Activated naive CD4-positive, alpha-beta T cell treated with anti-CD3 and anti-CD28 coated beads, Interleukin-2, amount 50 U/mL, for 24 hours (primary cell): ENCODE measurements at regions not wholly inside any gene's neighbourhood (a gene's known extent, or its start where the extent isn't known, plus 50 kb on each side); places are given as distances from the start of the nearest gene placed in this dataset.

ENCODE experiments used
- H3K27ac Mint-ChIP-seq: one replicate; pipeline ENCODE4 v1.8.0; 2021; ENCODE audit warnings: mild to moderate bottlenecking, mixed read lengths
- H3K27me3 Mint-ChIP-seq: one replicate; pipeline ENCODE4 v1.8.0; 2021; ENCODE audit warnings: mixed read lengths
- H3K36me3 Mint-ChIP-seq: one replicate; pipeline ENCODE4 v1.8.0; 2021; ENCODE audit warnings: mixed read lengths
- H3K4me1 Mint-ChIP-seq: one replicate; pipeline ENCODE4 v1.8.0; 2021; ENCODE audit warnings: mixed read lengths
- H3K4me3 Mint-ChIP-seq: one replicate; pipeline ENCODE4 v1.8.0; 2021; ENCODE audit warnings: mild to moderate bottlenecking, mixed read lengths
- H3K9me3 Mint-ChIP-seq: one replicate; pipeline ENCODE4 v1.8.0; 2021; ENCODE audit warnings: mixed read lengths

DNA sequence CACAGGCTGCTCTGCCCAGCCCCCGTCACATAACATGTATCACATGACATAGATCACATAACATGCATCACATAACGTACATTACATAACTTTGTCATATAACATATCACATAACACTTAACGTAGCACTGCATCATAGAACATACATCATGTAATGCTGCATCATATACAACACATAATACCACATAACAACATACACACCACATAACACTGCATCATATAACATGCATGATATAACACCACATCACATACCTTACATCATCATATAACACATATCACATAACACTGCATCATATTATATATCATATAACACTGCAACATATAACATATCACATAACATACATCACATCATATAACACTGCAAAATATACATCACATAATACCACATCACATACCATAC is 83.8 kb downstream of the AXIN2 start:
- Mint-ChIP-seq H3K27me3 (no peaks in the 10 kb centered on the region), H3K4me1 (no peaks in the 10 kb centered on the region), H3K9me3 (no peaks in the 10 kb centered on the region), H3K36me3 (no peaks in the 10 kb centered on the region), H3K4me3 (no peak overlapping the region), H3K27ac (no peak overlapping the region)

GRCh38 chr17:65474660-65475059 is 86.8 kb downstream of the AXIN2 start:
- H3K4me1 Mint-ChIP-seq = no peaks in the 10 kb centered on the region
- H3K27ac Mint-ChIP-seq = no peak overlapping the region
- H3K9me3 Mint-ChIP-seq = no peaks in the 10 kb centered on the region
- H3K27me3 Mint-ChIP-seq = no peaks in the 10 kb centered on the region
- H3K4me3 Mint-ChIP-seq = no peak overlapping the region
- no peaks in the 10 kb centered on the region for H3K36me3 Mint-ChIP-seq

- H3K4me1 Mint-ChIP-seq = no peaks in the 10 kb centered on the region
- H3K9me3 Mint-ChIP-seq = no peaks in the 10 kb centered on the region
- H3K27ac Mint-ChIP-seq = no peak overlapping the region
- no peaks in the 10 kb centered on the region for H3K27me3 Mint-ChIP-seq
- no peaks in the 10 kb centered on the region for H3K36me3 Mint-ChIP-seq
- H3K4me3 Mint-ChIP-seq = no peak overlapping the region
These were observed 87.5 kb downstream of the AXIN2 start for GRCh38 chr17:65473985-65474384.

GRCh38 chr17:65473363-65473762 is 88.1 kb downstream of the AXIN2 start:
- Mint-ChIP-seq H3K27me3 (no peaks in the 10 kb centered on the region), H3K4me3 (no peak overlapping the region)

GRCh38 chr17:65472666-65473309 is 88.7 kb downstream of the AXIN2 start:
- no peaks in the 10 kb centered on the region for H3K9me3 Mint-ChIP-seq
- H3K27me3 Mint-ChIP-seq = no peaks in the 10 kb centered on the region
- H3K27ac Mint-ChIP-seq = no peak overlapping the region
- H3K4me3 Mint-ChIP-seq = no peak overlapping the region
- H3K36me3 Mint-ChIP-seq = no peaks in the 10 kb centered on the region
- H3K4me1 Mint-ChIP-seq = no peaks in the 10 kb centered on the region

More at GRCh38 chr17:65473363-65473762, 88.1 kb downstream of the AXIN2 start:
- Mint-ChIP-seq H3K27ac (no peak overlapping the region), H3K36me3 (no peaks in the 10 kb centered on the region), H3K4me1 (no peaks in the 10 kb centered on the region), H3K9me3 (no peaks in the 10 kb centered on the region)

DNA sequence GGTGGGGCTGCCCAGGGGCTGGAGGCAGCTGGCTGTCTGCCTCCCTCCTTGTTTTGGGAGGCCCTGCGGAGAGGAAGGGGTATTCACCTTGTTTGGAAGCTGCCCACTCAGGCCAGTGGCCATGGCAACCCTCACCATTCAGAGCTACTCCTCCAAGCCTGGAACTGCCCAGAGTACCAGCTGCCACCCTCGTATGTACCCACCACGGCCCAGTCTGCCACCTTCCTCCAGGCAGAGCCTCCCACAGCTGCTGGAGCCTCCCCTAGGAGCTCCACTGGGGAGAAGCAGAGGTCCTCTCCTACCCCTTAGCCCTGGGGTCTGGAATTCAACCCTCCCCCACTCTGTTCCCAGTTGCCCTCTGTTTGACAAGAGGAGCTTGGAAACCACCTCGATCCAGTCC is 90.7 kb downstream of the AXIN2 start:
- H3K4me1 Mint-ChIP-seq = no peaks in the 10 kb centered on the region
- H3K36me3 Mint-ChIP-seq = no peaks in the 10 kb centered on the region
- H3K27me3 Mint-ChIP-seq = no peaks in the 10 kb centered on the region
- H3K27ac Mint-ChIP-seq = no peak overlapping the region
- H3K9me3 Mint-ChIP-seq = no peaks in the 10 kb centered on the region
- H3K4me3 Mint-ChIP-seq = no peak overlapping the region

DNA sequence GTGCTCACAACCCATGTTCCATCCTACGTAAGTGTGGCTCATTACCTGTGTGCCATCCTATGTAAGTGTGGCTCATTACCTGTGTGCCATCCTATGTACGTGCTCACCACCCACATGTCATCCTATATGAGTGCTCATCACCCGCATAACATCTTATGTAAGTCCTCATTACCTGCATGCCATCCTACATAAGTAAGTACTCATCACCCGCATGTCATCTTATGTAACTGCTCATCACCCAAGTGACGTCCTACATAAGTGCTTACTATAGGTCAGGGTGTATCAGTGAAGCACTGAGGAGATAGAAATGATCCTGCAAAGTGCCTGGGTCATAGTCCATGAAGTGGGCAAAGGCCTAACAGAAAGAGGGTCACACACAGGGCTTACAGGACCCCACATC is 93.1 kb downstream of the AXIN2 start:
- H3K27ac Mint-ChIP-seq = no peak overlapping the region
- no peak overlapping the region for H3K4me3 Mint-ChIP-seq
- no peaks in the 10 kb centered on the region for H3K9me3 Mint-ChIP-seq
- no peaks in the 10 kb centered on the region for H3K27me3 Mint-ChIP-seq
- no peaks in the 10 kb centered on the region for H3K36me3 Mint-ChIP-seq
- no peaks in the 10 kb centered on the region for H3K4me1 Mint-ChIP-seq

GRCh38 chr17:65467156-65467555 is 94.3 kb downstream of the AXIN2 start:
- Mint-ChIP-seq H3K27me3 (no peaks in the 10 kb centered on the region), H3K27ac (no peak overlapping the region), H3K4me3 (no peak overlapping the region), H3K9me3 (no peaks in the 10 kb centered on the region), H3K4me1 (no peaks in the 10 kb centered on the region), H3K36me3 (no peaks in the 10 kb centered on the region)

- Mint-ChIP-seq H3K4me3 (no peak overlapping the region), H3K27me3 (no peaks in the 10 kb centered on the region), H3K9me3 (no peaks in the 10 kb centered on the region), H3K4me1 (no peaks in the 10 kb centered on the region), H3K27ac (no peak overlapping the region), H3K36me3 (no peaks in the 10 kb centered on the region)
These were observed 94.9 kb downstream of the AXIN2 start for GRCh38 chr17:65466547-65466946.

DNA sequence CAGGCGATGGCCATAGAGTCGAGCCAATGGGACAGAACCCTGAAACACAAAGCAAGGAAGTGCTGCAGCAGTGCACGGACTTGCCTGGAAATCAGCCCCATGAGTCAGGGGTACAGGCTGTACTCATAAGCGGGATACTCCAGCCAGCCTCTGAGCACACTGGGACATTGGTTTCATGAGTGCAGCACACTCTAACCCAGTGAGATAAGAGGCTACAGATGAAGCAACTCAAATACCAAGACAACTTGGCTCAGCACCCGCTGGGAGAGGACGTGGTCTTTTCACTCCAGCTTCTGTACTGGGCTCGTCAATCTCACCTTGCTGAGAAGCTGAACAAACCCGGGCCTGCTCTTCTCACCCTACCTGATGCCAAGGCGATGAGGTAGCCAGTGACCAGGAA is 98.2 kb downstream of the AXIN2 start:
- peaks cover 4% of the 10 kb centered on the region for H3K4me1 Mint-ChIP-seq
- H3K9me3 Mint-ChIP-seq = no peaks in the 10 kb centered on the region
- H3K4me3 Mint-ChIP-seq = no peak overlapping the region
- H3K27ac Mint-ChIP-seq = no peak overlapping the region
- peaks cover 2% of the 10 kb centered on the region for H3K27me3 Mint-ChIP-seq
- H3K36me3 Mint-ChIP-seq = no peaks in the 10 kb centered on the region

GRCh38 chr17:65459677-65460347 is 101.6 kb downstream of the AXIN2 start:
- H3K27ac Mint-ChIP-seq = no peak overlapping the region
- no peaks in the 10 kb centered on the region for H3K9me3 Mint-ChIP-seq
- no peaks in the 10 kb centered on the region for H3K36me3 Mint-ChIP-seq
- no peak overlapping the region for H3K4me3 Mint-ChIP-seq
- peaks cover 8% of the 10 kb centered on the region for H3K4me1 Mint-ChIP-seq
- peaks cover 2% of the 10 kb centered on the region for H3K27me3 Mint-ChIP-seq

- peaks cover 8% of the 10 kb centered on the region for H3K4me1 Mint-ChIP-seq
- peaks cover 2% of the 10 kb centered on the region for H3K27me3 Mint-ChIP-seq
- H3K4me3 Mint-ChIP-seq = no peak overlapping the region
- no peaks in the 10 kb centered on the region for H3K36me3 Mint-ChIP-seq
- no peaks in the 10 kb centered on the region for H3K9me3 Mint-ChIP-seq
- H3K27ac Mint-ChIP-seq = no peak overlapping the region
These were observed 103.7 kb downstream of the AXIN2 start for GRCh38 chr17:65457635-65458257.

DNA sequence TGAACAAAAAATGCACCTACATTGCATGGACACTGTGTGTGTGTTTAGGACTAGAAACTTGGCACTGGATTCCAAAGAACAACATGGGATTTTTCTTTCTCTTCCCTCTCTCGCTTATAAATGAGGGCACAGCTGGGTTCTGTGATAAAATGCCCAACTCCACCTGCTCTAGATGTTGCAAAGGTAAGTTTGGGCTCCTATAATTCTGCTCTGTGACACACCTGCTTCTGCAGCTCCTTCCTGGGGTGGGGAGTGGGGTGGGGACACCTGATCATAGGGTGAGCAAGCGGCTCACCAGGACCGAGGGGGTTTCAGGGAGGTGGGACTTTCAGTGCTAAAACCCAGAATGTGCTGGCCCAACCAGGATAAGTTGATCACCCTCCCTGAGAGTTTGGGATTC is 104.3 kb downstream of the AXIN2 start:
- Mint-ChIP-seq H3K9me3 (no peaks in the 10 kb centered on the region), H3K4me3 (no peak overlapping the region), H3K36me3 (no peaks in the 10 kb centered on the region), H3K4me1 (peaks cover 8% of the 10 kb centered on the region), H3K27me3 (peaks cover 2% of the 10 kb centered on the region), H3K27ac (no peak overlapping the region)

DNA sequence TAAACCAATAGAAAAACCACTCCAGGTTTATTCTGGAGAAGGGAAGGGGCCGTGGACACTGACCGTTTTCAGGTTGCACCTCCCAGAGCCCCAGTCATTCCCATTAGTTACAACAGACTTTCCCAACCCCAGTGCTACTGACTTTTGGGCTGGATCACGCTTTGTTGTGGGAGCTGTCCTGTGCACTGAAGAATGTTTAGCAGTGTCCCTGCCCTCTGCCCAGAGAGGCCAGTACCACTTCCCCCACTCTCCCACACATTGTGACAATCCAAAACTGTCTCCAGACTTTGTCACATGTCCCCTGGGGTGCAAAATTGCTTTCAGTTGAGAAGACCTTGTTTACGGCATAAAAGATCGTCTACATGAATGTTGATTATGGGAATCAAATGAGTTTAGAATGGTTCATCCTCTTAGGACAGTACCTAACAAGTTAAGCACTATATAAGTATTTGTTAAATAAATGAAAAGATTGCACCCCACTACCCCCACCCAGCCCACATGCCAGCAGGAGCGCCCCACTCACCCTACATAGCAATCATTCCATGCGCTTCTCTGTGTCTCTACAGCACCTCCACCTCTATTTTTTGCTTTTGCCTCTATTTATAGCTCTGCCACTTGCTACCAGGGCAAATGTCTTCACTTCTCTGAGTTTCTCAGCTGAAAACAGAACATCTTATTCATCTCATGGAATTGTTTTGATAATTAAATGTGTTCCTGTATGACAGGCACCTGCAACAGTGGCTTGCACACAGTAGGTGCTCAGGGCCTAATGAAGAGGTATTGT is 104.9 kb downstream of the AXIN2 start:
- Mint-ChIP-seq H3K27ac (no peak overlapping the region), H3K4me3 (no peak overlapping the region)

DNA sequence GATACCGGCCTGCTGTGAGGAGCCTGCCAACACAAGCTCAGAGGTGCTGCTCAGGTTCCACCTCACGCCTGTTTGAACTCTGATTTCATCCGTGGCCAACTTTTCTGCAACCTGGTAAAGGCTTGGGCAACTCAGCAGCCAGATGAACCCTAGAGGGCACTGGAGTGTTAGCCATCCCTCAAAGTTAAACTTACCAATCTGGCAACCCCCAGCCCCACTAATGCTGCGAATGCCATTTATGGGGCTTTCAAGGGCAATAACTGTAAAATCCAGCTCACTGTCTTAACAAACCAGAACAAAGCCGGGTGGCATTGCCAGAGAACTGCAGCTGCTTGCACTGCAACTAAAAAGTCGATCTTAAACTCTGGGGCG is 105.5 kb downstream of the AXIN2 start:
- H3K4me1 Mint-ChIP-seq = peaks cover 8% of the 10 kb centered on the region
- H3K27ac Mint-ChIP-seq = no peak overlapping the region
- H3K27me3 Mint-ChIP-seq = peaks cover 2% of the 10 kb centered on the region
- H3K36me3 Mint-ChIP-seq = no peaks in the 10 kb centered on the region
- H3K9me3 Mint-ChIP-seq = peaks cover 4% of the 10 kb centered on the region
- no peak overlapping the region for H3K4me3 Mint-ChIP-seq

More for the DNA sequence above, 104.9 kb downstream of the AXIN2 start:
- Mint-ChIP-seq H3K27me3 (peaks cover 2% of the 10 kb centered on the region), H3K4me1 (peaks cover 8% of the 10 kb centered on the region), H3K36me3 (no peaks in the 10 kb centered on the region), H3K9me3 (peaks cover 3% of the 10 kb centered on the region)
